Suprapubic skin (tissue), 3 donors: ENCODE measurements at regions not wholly inside any gene's neighbourhood (a gene's known extent, or its start where the extent isn't known, plus 50 kb on each side); places are given as distances from the start of the nearest gene placed in this dataset.

ENCODE experiments used
- CTCF ChIP-seq, 2 donors: fragments of 200-600 bp in 1 of 2; fragments of 450-650 bp in 1 of 2; sonication (generic) in 1 of 2; IDR thresholded peaks; one replicate each; pipeline ENCODE4 v1.5.1; 2016 to 2019; ENCODE audit warnings: antibody characterized with exemption in 2 of 2, mild to moderate bottlenecking in 1 of 2, moderate library complexity in 1 of 2
- POLR2A ChIP-seq, 2 donors: fragments of 450-650 bp; IDR thresholded peaks; one replicate each; pipeline ENCODE4 v1.6.1; 2017; ENCODE audit warnings: antibody characterized with exemption in 2 of 2, mild to moderate bottlenecking in 2 of 2, moderate library complexity in 2 of 2

GRCh38 chr17:77721846-77722160, 236.7 kb upstream of the TNRC6C start:
- no peak for TF ChIP-seq CTCF (IDR thresholded peaks at IDR 0.05)
- TF ChIP-seq POLR2A (IDR thresholded peaks at IDR 0.05): no peak
